K562 (cell line): ENCODE measurements at regions not wholly inside any gene's neighbourhood (a gene's known extent, or its start where the extent isn't known, plus 50 kb on each side); places are given as distances from the start of the nearest gene placed in this dataset.

Experiments
- ATAC-seq: fragments of 200-7000 bp; cut with Tn5 transposase; 3 replicates; pipeline ENCODE4 v1.9.1; 2020; ENCODE audit warnings: moderate library complexity
- BruUV-seq: library from RNA; stranded (reverse); fragments of 400-500 nt; replicated peaks from 2 replicates; lab custom pipeline; 2021; lab: Mats Ljungman, UMichigan
- CTCF ChIA-PET: fragments of 300-600 bp; formaldehyde crosslinking; extraction: SDS; loops from one replicate; lab custom pipeline; 2021; ENCODE audit warnings: low intra/inter-chr PET ratio; lab: Yijun Ruan, JAX
- POLR2A ChIA-PET: fragments of 300-600, 350-650 bp; sonication (Branson Sonifier 250); formaldehyde crosslinking; extraction: SDS; loops from one replicate; lab custom pipeline; 2021; ENCODE audit warnings: antibody characterized with exemption, inconsistent platforms; lab: Yijun Ruan, JAX
- DNase-seq, 4 experiments: peaks; one replicate each; pipeline versions ENCODE4 v3.0.0 to v3.0.0-alpha.2; 2011 to 2018; ENCODE audit warnings: low spot score in 3 of 4, mixed read lengths in 3 of 4; ENCODE audit errors: extremely low read depth in 1 of 4
- FAIRE-seq: peaks from 2 replicates; lab custom pipeline; 2011; peaks lifted over from hg19 to GRCh38; lab: Jason Lieb, UNC
- H2AFZ ChIP-seq: 2 replicates; pipeline ENCODE4 v1.6.0; 2011; ENCODE audit warnings: low read depth, low read length, control low read depth, inconsistent platforms
- H3K27ac ChIP-seq: fragments of 200-600 bp; 3 replicates; pipeline ENCODE4 v1.8.0; 2011; ENCODE audit warnings: low read depth, mild to moderate bottlenecking, control low read depth, inconsistent platforms, low read length, moderate library complexity, mixed read lengths; ENCODE audit errors: extremely low read depth
- H3K27me3 ChIP-seq, 2 experiments: fragments of 300-600 bp in 1 of 2; 2 replicates in 1 of 2; 3 replicates in 1 of 2; pipeline versions ENCODE4 v1.6.0 to v1.8.0; 2011; ENCODE audit warnings: inconsistent platforms in 2 of 2, low read length in 2 of 2, mild to moderate bottlenecking in 1 of 2, mixed read lengths in 1 of 2, moderate library complexity in 1 of 2; ENCODE audit not compliant: control insufficient read depth in 2 of 2, insufficient read depth in 2 of 2
- H3K36me3 ChIP-seq: fragments of 300-600 bp; 3 replicates; pipeline ENCODE4 v1.8.0; 2011; ENCODE audit warnings: mild to moderate bottlenecking, low read length, inconsistent platforms; ENCODE audit not compliant: control insufficient read depth, insufficient read depth
- H3K4me1 ChIP-seq, 2 experiments: fragments of 200-600 bp in 1 of 2; replicated peaks in 1 of 2; 2 replicates in 1 of 2; 3 replicates in 1 of 2; pipeline versions ENCODE4 v1.5.1 to v1.8.0; 2011; ENCODE audit warnings: inconsistent platforms in 2 of 2, low read length in 2 of 2, mild to moderate bottlenecking in 1 of 2, mixed read lengths in 1 of 2, moderate library complexity in 1 of 2; ENCODE audit not compliant: control insufficient read depth in 2 of 2, insufficient read depth in 2 of 2
- H3K4me2 ChIP-seq: 2 replicates; pipeline ENCODE4 v1.6.1; 2011; ENCODE audit warnings: low read length, control low read depth, inconsistent platforms, mixed read lengths; ENCODE audit not compliant: insufficient read depth
- H3K4me3 ChIP-seq: fragments of 200-600 bp; sonication (generic), shearing (Covaris generic); 2 replicates; pipeline ENCODE4 v1.5.1; 2016; ENCODE audit warnings: control low read depth, inconsistent platforms
- H3K79me2 ChIP-seq: fragments of 200-600 bp; 3 replicates; pipeline ENCODE4 v1.8.0; 2011; ENCODE audit warnings: low read length, inconsistent platforms; ENCODE audit not compliant: control insufficient read depth, insufficient read depth
- H3K9ac ChIP-seq, 2 experiments: 2 replicates each; pipeline versions ENCODE4 v1.6.0 to v1.6.1; 2011; ENCODE audit warnings: low read depth in 2 of 2, low read length in 2 of 2, control low read depth in 1 of 2, inconsistent platforms in 1 of 2, mild to moderate bottlenecking in 1 of 2, mixed read lengths in 1 of 2; ENCODE audit not compliant: insufficient read depth in 1 of 2
- H3K9me1 ChIP-seq: one replicate; pipeline ENCODE4 v1.6.0; 2011; ENCODE audit warnings: inconsistent platforms, mild to moderate bottlenecking, low read length, moderate library complexity; ENCODE audit not compliant: control insufficient read depth, insufficient read depth
- H3K9me3 ChIP-seq: replicated peaks from 2 replicates; pipeline ENCODE4 v1.5.1; 2011; ENCODE audit warnings: low read depth, low read length, inconsistent platforms; ENCODE audit not compliant: control insufficient read depth, insufficient read depth
- H4K20me1 ChIP-seq: replicated peaks from 2 replicates; pipeline ENCODE4 v1.6.1; 2011; ENCODE audit warnings: low read length, inconsistent platforms, mixed read lengths; ENCODE audit not compliant: control insufficient read depth, insufficient read depth
- PBX2 ChIP-seq, 2 experiments: IDR thresholded peaks in 1 of 2; conservative IDR thresholded peaks in 1 of 2; 2 replicates each; pipeline ENCODE4 v1.6.1; 2016; ENCODE audit warnings: low read depth in 2 of 2, mild to moderate bottlenecking in 1 of 2, missing compliant biosample characterization in 1 of 2, missing genetic modification characterization in 1 of 2, moderate library complexity in 1 of 2
- TBP ChIP-seq: optimal IDR thresholded peaks from 2 replicates; pipeline ENCODE3; 2011; ENCODE audit warnings: low read depth, low read length, improper control_type of control experiment
- ZNF324 ChIP-seq: fragments of 250-450 bp; sonication (Bioruptor Pico); IDR thresholded peaks from 2 replicates; pipeline ENCODE4 v1.4.0; 2020; ENCODE audit warnings: mild to moderate bottlenecking
- WGBS: fragments of 100-300 bp; shearing (Covaris generic); methylation state at CpG from one replicate; pipeline ENCODE4 v1.1.6; 2016; ENCODE audit warnings: low coverage, mixed read lengths; ENCODE audit not compliant: insufficient coverage; ENCODE audit errors: missing lambda C conversion rate; 5-methylcytosine and 5-hydroxymethylcytosine counted together
- in situ Hi-C: fragments of 300-500 bp; cut with MboI; formaldehyde crosslinking; loops from 4 replicates; pipeline ENCODE4 v1.15.0; 2018; ENCODE audit warnings: inconsistent platforms, mixed read lengths
- intact Hi-C: fragments of 100-400 bp; cut with micrococcal nuclease; formaldehyde crosslinking; loops from 2 replicates; pipeline ENCODE4 v1.14.2; 2022
- TF ChIP-seq, protein P1 (sequence below): fragments of 150-350 bp; IDR thresholded peaks from 2 replicates; pipeline ENCODE4 v1.6.1; 2014; ENCODE audit warnings: low read depth, mild to moderate bottlenecking, low read length, borderline replicate concordance

- no peak for FAIRE-seq
- CTCF ChIA-PET, result no interaction called here
These were observed 479.4 kb downstream of the METTL4 start for GRCh38 chr18:2091937-2092336.

More at GRCh38 chr18:2091937-2092336, 479.4 kb downstream of the METTL4 start:
- H3K79me2 ChIP-seq, result no peaks in the 10 kb centered on the region
- no peaks in the 10 kb centered on the region for H3K27me3 ChIP-seq
- POLR2A ChIA-PET, result interaction anchor here (0.6 to 1.2 kb wide), 3 partner anchors 8 to 75 kb away, joined by 3 read pairs; no protein-coding TSS in a partner anchor
- H3K9ac ChIP-seq, result no peak overlapping the region
- ATAC-seq (no peak), DNase-seq (peak in 1 of 4 experiments; percentile 22)
- no peak overlapping the region for H3K4me2 ChIP-seq
- BruUV-seq, result no TSS peak
- H3K9me3 ChIP-seq, result no peaks in the 10 kb centered on the region
- H3K36me3 ChIP-seq, result no peaks in the 10 kb centered on the region
- H3K4me1 ChIP-seq, result no peaks in the 10 kb centered on the region
- whole genome bisulfite sequencing, result 1% methylated on average over 3 of the region's 3 CpGs
- no peak overlapping the region for H2AFZ ChIP-seq
- no peak overlapping the region for H3K4me3 ChIP-seq
- no peak overlapping the region for H3K27ac ChIP-seq
- no peak for TF ChIP-seq ZNF324 (CRISPR knock-in tag)
- TF ChIP-seq PBX2 (CRISPR knock-in tag; IDR thresholded peaks at IDR 0.05; ENCODE audit: low read depth), result no peak
- no peak for TF ChIP-seq PBX2 (tag; conservative IDR thresholded peaks at IDR 0.05; ENCODE audit: low read depth)
- TF ChIP-seq, protein P1, sequence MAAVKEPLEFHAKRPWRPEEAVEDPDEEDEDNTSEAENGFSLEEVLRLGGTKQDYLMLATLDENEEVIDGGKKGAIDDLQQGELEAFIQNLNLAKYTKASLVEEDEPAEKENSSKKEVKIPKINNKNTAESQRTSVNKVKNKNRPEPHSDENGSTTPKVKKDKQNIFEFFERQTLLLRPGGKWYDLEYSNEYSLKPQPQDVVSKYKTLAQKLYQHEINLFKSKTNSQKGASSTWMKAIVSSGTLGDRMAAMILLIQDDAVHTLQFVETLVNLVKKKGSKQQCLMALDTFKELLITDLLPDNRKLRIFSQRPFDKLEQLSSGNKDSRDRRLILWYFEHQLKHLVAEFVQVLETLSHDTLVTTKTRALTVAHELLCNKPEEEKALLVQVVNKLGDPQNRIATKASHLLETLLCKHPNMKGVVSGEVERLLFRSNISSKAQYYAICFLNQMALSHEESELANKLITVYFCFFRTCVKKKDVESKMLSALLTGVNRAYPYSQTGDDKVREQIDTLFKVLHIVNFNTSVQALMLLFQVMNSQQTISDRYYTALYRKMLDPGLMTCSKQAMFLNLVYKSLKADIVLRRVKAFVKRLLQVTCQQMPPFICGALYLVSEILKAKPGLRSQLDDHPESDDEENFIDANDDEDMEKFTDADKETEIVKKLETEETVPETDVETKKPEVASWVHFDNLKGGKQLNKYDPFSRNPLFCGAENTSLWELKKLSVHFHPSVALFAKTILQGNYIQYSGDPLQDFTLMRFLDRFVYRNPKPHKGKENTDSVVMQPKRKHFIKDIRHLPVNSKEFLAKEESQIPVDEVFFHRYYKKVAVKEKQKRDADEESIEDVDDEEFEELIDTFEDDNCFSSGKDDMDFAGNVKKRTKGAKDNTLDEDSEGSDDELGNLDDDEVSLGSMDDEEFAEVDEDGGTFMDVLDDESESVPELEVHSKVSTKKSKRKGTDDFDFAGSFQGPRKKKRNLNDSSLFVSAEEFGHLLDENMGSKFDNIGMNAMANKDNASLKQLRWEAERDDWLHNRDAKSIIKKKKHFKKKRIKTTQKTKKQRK, result no peak
- no peak for TF ChIP-seq TBP
- in situ Hi-C loops, result no loop called here
- no peaks in the 10 kb centered on the region for H3K9me1 ChIP-seq
- intact Hi-C loops, result no loop called here
- no peaks in the 10 kb centered on the region for H4K20me1 ChIP-seq
